ENCODE measurements at regions not wholly inside any gene's neighbourhood (a gene's known extent, or its start where the extent isn't known, plus 50 kb on each side); places are given as distances from the start of the nearest gene placed in this dataset.

- no peak for TF ChIP-seq POLR2A (IDR thresholded peaks at IDR 0.05)
- TF ChIP-seq, protein P1, sequence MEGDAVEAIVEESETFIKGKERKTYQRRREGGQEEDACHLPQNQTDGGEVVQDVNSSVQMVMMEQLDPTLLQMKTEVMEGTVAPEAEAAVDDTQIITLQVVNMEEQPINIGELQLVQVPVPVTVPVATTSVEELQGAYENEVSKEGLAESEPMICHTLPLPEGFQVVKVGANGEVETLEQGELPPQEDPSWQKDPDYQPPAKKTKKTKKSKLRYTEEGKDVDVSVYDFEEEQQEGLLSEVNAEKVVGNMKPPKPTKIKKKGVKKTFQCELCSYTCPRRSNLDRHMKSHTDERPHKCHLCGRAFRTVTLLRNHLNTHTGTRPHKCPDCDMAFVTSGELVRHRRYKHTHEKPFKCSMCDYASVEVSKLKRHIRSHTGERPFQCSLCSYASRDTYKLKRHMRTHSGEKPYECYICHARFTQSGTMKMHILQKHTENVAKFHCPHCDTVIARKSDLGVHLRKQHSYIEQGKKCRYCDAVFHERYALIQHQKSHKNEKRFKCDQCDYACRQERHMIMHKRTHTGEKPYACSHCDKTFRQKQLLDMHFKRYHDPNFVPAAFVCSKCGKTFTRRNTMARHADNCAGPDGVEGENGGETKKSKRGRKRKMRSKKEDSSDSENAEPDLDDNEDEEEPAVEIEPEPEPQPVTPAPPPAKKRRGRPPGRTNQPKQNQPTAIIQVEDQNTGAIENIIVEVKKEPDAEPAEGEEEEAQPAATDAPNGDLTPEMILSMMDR (IDR thresholded peaks at IDR 0.05), result no peak
- intact Hi-C loops (cut with DNase I), result loop anchor here in 1 of 10 donors (2.0 kb wide), 1 partner anchor 33 kb away; no protein-coding TSS in a partner anchor
- DNase-seq, result no peak
- no peak for ATAC-seq
- no peaks in the 10 kb centered on the region for H3K27me3 ChIP-seq
- 33 to 51% (median 47%) methylated on average over 1 of the region's 1 CpG for WGBS, 4 donors
- H3K4me1 ChIP-seq, result no peaks in the 10 kb centered on the region
- H3K9me3 ChIP-seq, result no peaks in the 10 kb centered on the region
- no peaks in the 10 kb centered on the region for H3K36me3 ChIP-seq
- H3K4me3 ChIP-seq, result no peak overlapping the region
- H3K27ac ChIP-seq, result no peak overlapping the region
Observed at GRCh38 chr9:31275419-31275818, 1109.0 kb upstream of the ACO1 start.

- ATAC-seq (no peak), DNase-seq (peak in 1 of 5 donors; percentile 20)
- Histone ChIP-seq H3K27me3 (no peaks in the 10 kb centered on the region), H3K27ac (no peak overlapping the region), H3K4me1 (no peaks in the 10 kb centered on the region), H3K4me3 (no peak overlapping the region), H3K36me3 (no peaks in the 10 kb centered on the region), H3K9me3 (no peaks in the 10 kb centered on the region)
- TF ChIP-seq POLR2A (IDR thresholded peaks at IDR 0.05), result no peak
- TF ChIP-seq, protein P1 (IDR thresholded peaks at IDR 0.05), result no peak
- intact Hi-C loops (cut with DNase I), result no loop called here
- 64 to 84% (median 76%) methylated on average over 3 of the region's 3 CpGs for WGBS, 4 donors
Observed at GRCh38 chr9:31290731-31291130, 1093.7 kb upstream of the ACO1 start.

DNA sequence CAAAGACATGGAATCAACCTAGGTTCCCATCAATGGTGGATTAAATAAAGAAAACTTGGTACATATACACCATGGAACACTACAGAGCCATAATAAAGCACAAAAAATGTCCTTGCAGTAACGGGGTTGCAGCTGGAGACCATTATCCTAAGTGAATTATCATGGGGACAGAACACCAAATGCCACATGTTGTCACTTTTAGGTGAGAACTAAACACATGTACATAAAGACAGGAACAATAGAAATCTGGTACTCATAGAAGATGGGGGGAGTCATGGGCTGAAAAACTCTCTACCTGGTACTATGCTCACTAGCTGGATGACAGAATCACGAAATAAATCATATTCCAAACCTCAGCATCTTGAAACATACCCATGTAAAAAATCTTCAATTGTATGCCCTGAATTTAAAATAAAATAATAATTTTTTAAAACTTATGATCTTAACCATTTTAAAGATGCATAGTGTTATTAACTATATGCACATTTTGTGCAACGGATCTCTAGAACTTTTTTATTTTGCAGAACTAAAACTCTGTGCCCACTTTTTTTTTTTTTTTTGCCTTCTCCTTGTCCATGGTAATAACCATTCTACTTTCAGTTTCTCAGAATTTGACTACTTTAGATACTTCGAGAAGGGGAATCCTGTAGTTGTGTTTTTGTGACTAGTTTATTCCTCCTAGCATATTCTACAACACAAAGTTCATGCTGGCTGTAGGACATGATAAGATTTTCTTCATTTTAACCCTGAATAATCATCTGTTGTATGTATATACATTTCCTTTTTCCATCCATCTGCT, 1081.6 kb upstream of the ACO1 start:
- H3K4me1 ChIP-seq, result no peaks in the 10 kb centered on the region
- no peaks in the 10 kb centered on the region for H3K36me3 ChIP-seq
- H3K27ac ChIP-seq, result no peak overlapping the region
- WGBS, 4 donors, result 53 to 66% (median 57%) methylated on average over 4 of the region's 4 CpGs
- DNase-seq, result no peak
- intact Hi-C loops (cut with DNase I), result loop anchor here in 1 of 10 donors (10.0 kb wide), 1 partner anchor 58 kb away; no protein-coding TSS in a partner anchor
- TF ChIP-seq POLR2A (IDR thresholded peaks at IDR 0.05), result no peak
- TF ChIP-seq, protein P1 (IDR thresholded peaks at IDR 0.05), result no peak
- ATAC-seq, result no peak
- no peak overlapping the region for H3K4me3 ChIP-seq
- peaks cover 0 to 4% (median 0%) of the 10 kb centered on the region in 12 donors for H3K9me3 ChIP-seq
- no peaks in the 10 kb centered on the region for H3K27me3 ChIP-seq

DNA sequence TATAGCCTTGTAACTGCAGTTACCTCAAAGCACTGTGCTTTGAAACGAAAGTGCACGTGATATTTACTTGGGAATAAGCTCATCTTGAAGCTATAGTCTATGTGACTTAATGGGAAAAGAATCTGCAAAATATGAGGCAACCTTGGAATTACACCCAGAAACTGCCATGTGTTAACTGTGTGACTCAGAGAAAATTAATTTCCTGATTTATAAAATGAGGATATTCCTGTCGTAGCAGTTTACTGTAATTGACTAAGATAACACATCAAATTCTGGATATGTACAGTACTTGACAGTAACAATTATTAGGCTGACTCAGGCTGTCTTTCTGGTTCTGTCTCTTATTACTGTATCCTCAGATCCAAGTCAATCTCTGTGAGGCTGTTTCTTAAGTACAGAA, 1079.9 kb upstream of the ACO1 start:
- WGBS, 4 donors, result 29 to 49% (median 35%) methylated on average over 3 of the region's 3 CpGs
- no peak overlapping the region for H3K4me3 ChIP-seq
- no peak overlapping the region for H3K27ac ChIP-seq
- DNase-seq, result no peak
- no peaks in the 10 kb centered on the region for H3K27me3 ChIP-seq
- H3K36me3 ChIP-seq, result no peaks in the 10 kb centered on the region
- H3K9me3 ChIP-seq, result peaks cover 0 to 4% (median 0%) of the 10 kb centered on the region in 12 donors
- no peaks in the 10 kb centered on the region for H3K4me1 ChIP-seq
- no peak for ATAC-seq
- intact Hi-C loops (cut with DNase I), result loop anchor here in 1 of 10 donors (10.0 kb wide), 1 partner anchor 60 kb away; no protein-coding TSS in a partner anchor
- TF ChIP-seq, protein P1 (IDR thresholded peaks at IDR 0.05), result no peak
- TF ChIP-seq POLR2A (IDR thresholded peaks at IDR 0.05), result no peak
